ENCODE measurements at regions not wholly inside any gene's neighbourhood (a gene's known extent, or its start where the extent isn't known, plus 50 kb on each side); places are given as distances from the start of the nearest gene placed in this dataset.
"Not testable (repeated sequence)": the region's sequence is repeated elsewhere in the genome, so short reads cannot be mapped to it uniquely, and the experiment has no call there.

DNA sequence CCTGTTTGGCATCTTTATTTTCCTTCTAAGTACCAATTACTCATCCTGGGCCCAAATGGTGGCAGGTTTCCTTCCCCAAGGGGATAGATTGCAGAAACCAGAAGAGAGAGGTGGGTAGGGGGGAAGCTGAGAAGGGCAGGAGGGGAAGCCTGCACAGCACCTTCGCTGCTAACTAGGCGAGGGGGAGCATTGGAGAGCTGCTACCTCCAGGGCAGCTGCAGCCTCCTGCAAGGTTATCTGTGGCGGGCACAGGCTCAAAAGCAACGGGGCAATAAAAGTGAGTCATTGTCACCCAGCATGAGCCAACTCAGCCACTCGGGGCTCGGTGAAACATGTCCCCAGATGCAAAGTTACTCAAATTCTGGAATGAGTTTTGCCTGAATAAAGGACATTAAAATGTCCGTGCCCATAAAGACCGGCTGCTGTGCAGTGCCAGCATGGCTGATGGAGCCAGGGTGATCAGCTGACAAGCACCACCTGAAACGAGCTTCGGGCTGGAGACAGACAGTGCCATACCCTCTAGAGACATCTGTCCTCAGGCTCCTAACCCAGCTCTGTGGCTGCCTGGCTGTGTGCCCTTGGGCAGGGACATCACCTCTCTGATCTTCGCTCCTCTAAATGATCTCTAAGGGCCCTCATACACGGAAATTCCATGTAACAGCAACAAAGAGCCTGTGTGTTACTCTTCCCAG is 68.1 kb upstream of the GRIN2A start:
- TF ChIP-seq, protein P1, sequence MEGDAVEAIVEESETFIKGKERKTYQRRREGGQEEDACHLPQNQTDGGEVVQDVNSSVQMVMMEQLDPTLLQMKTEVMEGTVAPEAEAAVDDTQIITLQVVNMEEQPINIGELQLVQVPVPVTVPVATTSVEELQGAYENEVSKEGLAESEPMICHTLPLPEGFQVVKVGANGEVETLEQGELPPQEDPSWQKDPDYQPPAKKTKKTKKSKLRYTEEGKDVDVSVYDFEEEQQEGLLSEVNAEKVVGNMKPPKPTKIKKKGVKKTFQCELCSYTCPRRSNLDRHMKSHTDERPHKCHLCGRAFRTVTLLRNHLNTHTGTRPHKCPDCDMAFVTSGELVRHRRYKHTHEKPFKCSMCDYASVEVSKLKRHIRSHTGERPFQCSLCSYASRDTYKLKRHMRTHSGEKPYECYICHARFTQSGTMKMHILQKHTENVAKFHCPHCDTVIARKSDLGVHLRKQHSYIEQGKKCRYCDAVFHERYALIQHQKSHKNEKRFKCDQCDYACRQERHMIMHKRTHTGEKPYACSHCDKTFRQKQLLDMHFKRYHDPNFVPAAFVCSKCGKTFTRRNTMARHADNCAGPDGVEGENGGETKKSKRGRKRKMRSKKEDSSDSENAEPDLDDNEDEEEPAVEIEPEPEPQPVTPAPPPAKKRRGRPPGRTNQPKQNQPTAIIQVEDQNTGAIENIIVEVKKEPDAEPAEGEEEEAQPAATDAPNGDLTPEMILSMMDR (IDR thresholded peaks at IDR 0.05; ENCODE audit: insufficient read depth, low read depth, low read length, missing control alignments), result no peak
- no peak overlapping the region for H3K4me3 ChIP-seq (ENCODE audit: low read depth, low read length)
- no peak for DNase-seq (ENCODE audit: low read depth)

DNA sequence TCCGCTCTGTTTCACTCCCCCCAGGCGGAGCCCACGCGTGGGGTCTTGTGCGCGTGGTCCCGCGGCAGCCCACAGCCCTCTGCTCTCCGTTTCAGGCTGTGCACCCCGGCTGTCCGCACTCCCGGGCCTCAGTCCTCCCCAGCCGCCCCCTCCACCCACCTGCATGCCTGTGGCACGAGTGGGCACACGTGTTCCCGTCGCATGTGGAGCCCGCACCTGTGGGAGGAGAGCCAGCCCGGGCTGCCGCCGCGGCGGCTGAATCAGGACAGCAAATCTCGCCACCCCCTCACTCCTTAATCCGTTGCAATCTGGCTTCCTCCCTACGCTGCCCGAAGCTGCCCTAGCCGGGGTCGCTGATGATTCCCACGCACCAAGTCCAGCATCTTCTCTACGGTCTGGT is 69.9 kb upstream of the GRIN2A start:
- DNase-seq (ENCODE audit: low read depth), result no peak
- TF ChIP-seq, protein P1 (IDR thresholded peaks at IDR 0.05; ENCODE audit: insufficient read depth, low read depth, low read length, missing control alignments), result no peak
- no peak overlapping the region for H3K4me3 ChIP-seq (ENCODE audit: low read depth, low read length)

DNA sequence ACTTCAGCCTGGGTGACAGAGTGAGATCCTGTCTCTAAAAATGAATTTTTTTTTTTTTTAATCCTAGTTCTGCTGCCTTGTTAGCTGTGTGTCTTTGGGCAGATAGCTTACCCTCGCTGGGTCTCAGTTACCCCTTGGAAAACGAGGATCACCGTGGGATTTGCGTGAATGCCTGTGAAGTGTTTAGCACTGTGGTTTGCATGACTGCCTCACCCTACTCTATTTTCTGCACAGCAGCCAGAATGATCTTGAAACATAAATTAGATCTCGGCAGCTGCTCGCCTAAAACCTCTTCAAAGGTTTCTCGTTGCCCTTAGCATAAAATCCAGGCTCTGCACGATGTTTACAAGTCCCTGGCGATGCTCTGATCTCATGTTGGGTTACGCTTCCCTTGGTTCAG is 71.2 kb upstream of the GRIN2A start:
- no peak overlapping the region for H3K4me3 ChIP-seq (ENCODE audit: low read depth, low read length)
- no peak for DNase-seq (ENCODE audit: low read depth)
- TF ChIP-seq, protein P1 (IDR thresholded peaks at IDR 0.05; ENCODE audit: insufficient read depth, low read depth, low read length, missing control alignments), result no peak

DNA sequence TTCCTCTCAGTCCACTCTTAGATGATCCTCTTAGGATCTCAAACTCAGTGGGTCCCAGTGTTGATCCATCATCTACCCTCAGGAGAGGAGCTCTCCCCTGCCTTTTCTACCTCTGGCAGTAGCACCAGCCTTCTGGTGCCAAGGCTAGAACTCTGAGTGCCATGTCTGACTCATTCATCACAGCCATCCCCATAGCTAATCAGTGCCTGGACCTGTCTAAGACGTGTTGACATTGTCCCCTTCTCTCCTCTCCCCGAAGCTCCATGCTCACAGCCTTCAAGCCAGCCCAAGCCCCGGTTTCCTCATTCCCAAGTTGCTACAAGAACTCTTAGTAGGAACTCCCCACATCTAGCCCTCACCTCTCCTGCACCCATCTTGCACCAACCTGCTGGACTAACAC is 73.5 kb upstream of the GRIN2A start:
- TF ChIP-seq, protein P1 (IDR thresholded peaks at IDR 0.05; ENCODE audit: insufficient read depth, low read depth, low read length, missing control alignments), result no peak
- DNase-seq (ENCODE audit: low read depth), result no peak
- H3K4me3 ChIP-seq (ENCODE audit: low read depth, low read length), result no peak overlapping the region

DNA sequence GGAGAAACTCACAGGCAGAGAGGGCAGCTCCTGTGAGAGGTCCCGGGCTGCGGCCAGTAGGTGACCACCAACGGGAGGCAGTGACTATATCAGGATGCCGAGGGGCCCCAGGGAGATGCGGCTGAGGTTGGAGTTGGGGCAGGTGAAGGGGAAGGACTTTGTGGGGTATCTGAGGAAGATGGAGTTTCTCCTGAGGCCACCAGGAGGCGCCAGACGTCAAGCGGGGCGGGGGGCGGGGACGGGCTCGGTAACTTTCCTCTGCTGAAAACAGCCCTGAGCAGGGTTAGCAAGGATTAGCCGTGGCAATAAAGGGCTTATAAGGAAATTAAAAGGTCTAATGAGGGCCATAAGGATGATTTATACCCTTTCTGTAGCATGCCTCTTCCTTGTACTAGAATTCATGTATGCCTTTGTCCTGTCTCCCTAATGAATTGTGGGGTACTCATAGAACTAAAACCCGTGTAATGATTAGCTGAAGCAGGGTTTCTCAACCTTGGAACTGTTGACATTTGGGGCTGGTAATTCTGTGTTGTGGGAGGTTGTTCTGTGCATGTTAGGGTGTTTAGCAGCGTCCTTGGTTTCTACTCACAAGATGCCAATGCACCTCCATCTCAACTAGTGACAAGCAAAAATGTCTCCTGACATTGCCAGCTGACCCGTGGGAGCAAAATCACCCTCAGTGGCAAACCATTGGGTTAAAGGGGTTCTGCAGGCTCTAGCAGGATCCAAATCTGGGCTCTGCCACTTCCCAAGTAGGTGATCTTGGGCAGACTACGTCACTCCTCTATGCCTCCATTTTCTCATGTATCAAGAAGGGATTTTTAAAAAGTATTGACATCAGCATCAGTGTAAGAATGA is 74.8 kb upstream of the GRIN2A start:
- H3K4me3 ChIP-seq (ENCODE audit: low read depth, low read length), result no peak overlapping the region
- DNase-seq (ENCODE audit: low read depth), result peak; percentile 75
- TF ChIP-seq, protein P1 (IDR thresholded peaks at IDR 0.05; ENCODE audit: insufficient read depth, low read depth, low read length, missing control alignments), result peak; percentile 91

DNA sequence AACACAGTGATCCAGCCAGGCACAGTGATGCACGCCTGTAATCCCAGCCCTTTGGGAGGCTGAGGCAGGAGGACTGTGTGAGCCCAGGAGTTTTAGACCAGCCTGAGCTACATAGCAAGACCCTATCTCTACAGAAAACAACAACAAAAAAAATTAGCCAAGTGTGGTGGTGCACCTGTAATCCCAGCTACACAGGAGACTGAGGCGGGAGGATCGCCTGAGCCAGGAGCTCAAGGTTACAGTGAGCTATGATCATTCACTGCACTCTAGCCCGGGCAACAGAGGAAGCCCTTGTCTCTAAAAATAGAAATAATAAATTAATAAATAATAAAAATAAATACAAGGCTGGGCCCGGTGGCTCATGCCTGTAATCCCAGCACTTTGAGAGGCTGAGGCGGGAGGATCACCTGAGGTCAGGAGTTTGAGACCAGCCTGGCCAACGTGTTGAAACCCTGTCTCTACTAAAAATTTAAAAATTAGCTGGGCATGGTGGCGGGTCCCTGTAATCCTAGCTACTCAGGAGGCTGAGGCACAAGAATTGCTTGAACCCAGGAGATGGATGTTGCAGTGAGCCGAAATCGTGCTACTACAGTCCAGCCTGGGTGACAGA is 75.5 kb upstream of the GRIN2A start:
- not testable (repeated sequence) for DNase-seq (ENCODE audit: low read depth); H3K4me3 ChIP-seq (ENCODE audit: low read depth, low read length)

DNA sequence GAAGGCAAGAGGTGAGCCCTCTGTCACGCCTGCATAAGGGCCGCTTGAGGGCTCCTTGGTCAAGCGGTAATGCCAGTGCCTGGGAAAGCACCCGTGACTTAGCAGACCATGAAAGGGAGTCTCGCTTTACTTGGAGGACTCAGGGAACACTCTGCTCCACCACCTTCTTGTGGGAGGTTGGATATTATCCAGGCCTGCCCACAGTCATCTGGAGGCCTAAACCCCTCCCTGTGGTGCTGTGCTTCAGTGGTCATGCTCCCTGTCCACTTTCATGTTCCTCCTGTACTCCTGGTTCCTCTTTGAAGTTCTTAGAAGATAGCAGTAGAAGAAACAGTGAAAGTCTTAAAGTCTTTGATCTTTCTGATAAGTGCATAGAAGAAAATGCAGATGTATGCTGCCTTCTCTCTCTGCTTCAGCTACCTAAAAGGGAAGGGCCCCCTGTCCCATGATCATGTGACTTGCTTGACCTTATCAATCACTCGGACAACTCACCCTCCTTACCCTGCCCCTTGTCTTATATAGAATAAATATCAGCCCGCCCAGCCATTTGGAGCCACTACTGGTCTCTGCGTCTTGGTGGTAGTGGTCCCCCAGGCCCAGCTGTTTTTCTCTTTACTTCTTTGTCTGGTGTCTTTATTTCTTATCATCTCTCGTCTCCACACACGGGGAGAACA is 76.8 kb upstream of the GRIN2A start:
- H3K4me3 ChIP-seq (ENCODE audit: low read depth, low read length), result not testable (repeated sequence)
- DNase-seq (ENCODE audit: low read depth), result peak; percentile 59
